ENCODE measurements at regions not wholly inside any gene's neighbourhood (a gene's known extent, or its start where the extent isn't known, plus 50 kb on each side); places are given as distances from the start of the nearest gene placed in this dataset.

DNA sequence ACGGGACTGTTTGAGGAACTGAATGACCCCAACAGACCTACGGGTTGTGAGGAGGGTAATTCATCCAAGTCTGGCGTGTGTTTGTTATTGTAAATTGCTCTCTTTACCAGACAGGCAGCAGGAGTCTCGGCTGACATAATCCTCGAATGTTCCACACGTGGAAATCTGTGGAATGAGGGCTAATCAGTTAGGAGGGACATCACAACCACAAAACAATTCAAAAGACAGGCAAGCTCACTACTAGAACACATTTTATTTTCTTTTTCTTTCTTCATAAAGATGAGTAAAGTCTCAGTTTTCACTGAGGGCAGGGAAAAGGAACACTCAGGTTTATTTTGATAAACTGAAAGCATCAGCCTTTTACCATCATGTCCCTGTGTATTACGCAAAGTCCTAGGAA is 53.8 kb downstream of the GRK7 start (continued):
- no peak for TF ChIP-seq GATA2 (CRISPR knock-in tag; IDR thresholded peaks at IDR 0.05)

DNA sequence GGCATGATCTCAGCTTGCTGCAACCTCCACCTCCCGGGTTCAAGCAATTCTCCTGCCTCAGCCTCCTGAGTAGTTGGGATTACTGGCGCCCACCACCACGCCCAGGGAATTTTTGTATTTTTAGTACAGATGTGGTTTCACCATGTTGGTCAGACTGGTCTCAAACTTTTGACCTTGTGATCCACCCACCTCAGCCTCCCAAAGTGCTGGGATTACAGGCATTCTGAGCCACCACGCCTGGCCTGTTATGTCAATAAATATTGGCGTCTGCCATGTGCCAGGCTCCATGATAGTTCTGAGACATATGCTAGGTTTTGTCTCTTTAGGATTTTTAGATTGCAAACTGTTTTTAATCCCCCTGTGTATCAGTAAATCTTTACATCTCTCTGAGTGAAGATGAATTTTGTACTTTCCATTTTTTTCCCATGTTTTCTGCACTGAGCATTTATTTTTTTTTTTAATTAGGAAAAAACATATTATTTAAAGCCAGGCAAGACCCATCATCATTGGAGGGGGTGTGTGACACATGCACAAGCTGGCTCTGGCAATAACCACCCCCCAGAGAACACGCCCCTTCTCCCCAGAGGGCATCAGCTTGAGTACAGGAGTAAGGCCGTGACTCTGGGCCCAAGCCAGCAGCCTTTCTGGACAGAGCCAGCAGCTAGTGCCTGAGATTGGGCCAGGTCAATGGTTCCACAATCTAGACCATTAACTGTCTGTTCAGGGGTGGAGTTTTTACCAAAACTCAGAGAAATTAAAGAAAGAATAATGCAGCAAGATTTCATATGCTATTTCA is 51.0 kb upstream of the ATP1B3 start:
- Histone ChIP-seq H3K79me2 (ENCODE audit: insufficient read depth) (no peaks in the 10 kb centered on the region), H3K27ac (ENCODE audit: low read depth in 2 of 2, low read length in 1 of 2) (no peak overlapping the region), H3K4me3 (ENCODE audit: low read depth in 2 of 2, low read length in 1 of 2) (no peak overlapping the region), H3K9me2 (no peaks in the 10 kb centered on the region), H3K4me2 (no peak overlapping the region), H2AFZ (ENCODE audit: low read depth) (no peak overlapping the region), H3K27me3 (ENCODE audit: insufficient read depth) (no peaks in the 10 kb centered on the region; the same call in 1 of the 2 replicates), H4K20me1 (ENCODE audit: insufficient read depth) (no peaks in the 10 kb centered on the region), H3K9ac (no peak overlapping the region), H3K9me3 (no peaks in the 10 kb centered on the region), H3K36me3 (replicated peaks in 1 of 2; ENCODE audit: control insufficient read depth in 1 of 2, insufficient read depth in 2 of 2, low read length in 1 of 2) (no peaks in the 10 kb centered on the region), H3K4me1 (ENCODE audit: control insufficient read depth in 1 of 2, insufficient read depth in 2 of 2, low read depth in 1 of 2, low read length in 1 of 2) (peaks cover 0 to 7% of the 10 kb centered on the region in 2 experiments; a peak in 1 of 4 replicates), H3F3A (replicated peaks; ENCODE audit: insufficient read depth) (no peaks in the 10 kb centered on the region)
- TF ChIP-seq MXI1 (IDR thresholded peaks at IDR 0.05; ENCODE audit: low read depth, low read length) = 0 out of 2 replicates have a peak, but pooled peaks have one; percentile 23
- TF ChIP-seq TEAD4 (IDR thresholded peaks at IDR 0.05; ENCODE audit: borderline replicate concordance, insufficient read depth) = no peak
- ChIA-PET POLR2A (no interaction called here), CTCF (interaction anchor here (1.9 kb wide), 1 partner anchor 50 kb away, joined by 5 read pairs; no protein-coding TSS in a partner anchor)
- DNase-seq = peak; percentile 51
- 62% methylated on average over 6 of the region's 7 CpGs for WGBS (ENCODE audit: low lambda C conversion rate)

Data from SK-N-SH (cell line).